Osteocyte (in vitro differentiated cells): ENCODE measurements at regions not wholly inside any gene's neighbourhood (a gene's known extent, or its start where the extent isn't known, plus 50 kb on each side); places are given as distances from the start of the nearest gene placed in this dataset.

Experiments used
- DNase-seq: peaks from one replicate; pipeline ENCODE4 v3.0.0; 2021; ENCODE audit warnings: mixed read lengths; ENCODE audit not compliant: unreplicated experiment; ENCODE audit errors: extremely low spot score
- H3K27ac Mint-ChIP-seq: one replicate; pipeline ENCODE4 v1.8.0; 2021; ENCODE audit warnings: mild to moderate bottlenecking, mixed read lengths; ENCODE audit not compliant: unreplicated experiment
- H3K27me3 Mint-ChIP-seq: one replicate; pipeline ENCODE4 v1.8.0; 2021; ENCODE audit warnings: mixed read lengths; ENCODE audit not compliant: unreplicated experiment
- H3K36me3 Mint-ChIP-seq: one replicate; pipeline ENCODE4 v1.8.0; 2021; ENCODE audit warnings: mixed read lengths; ENCODE audit not compliant: unreplicated experiment
- H3K4me1 Mint-ChIP-seq: one replicate; pipeline ENCODE4 v1.8.0; 2021; ENCODE audit warnings: mixed read lengths; ENCODE audit not compliant: unreplicated experiment
- H3K4me3 Mint-ChIP-seq: one replicate; pipeline ENCODE4 v1.8.0; 2021; ENCODE audit warnings: mild to moderate bottlenecking, moderate library complexity, mixed read lengths; ENCODE audit not compliant: unreplicated experiment
- H3K9me3 Mint-ChIP-seq: one replicate; pipeline ENCODE4 v1.8.0; 2021; ENCODE audit warnings: mixed read lengths; ENCODE audit not compliant: unreplicated experiment
- CTCF ChIP-seq: fragments of 200-600 bp; sonication (generic); IDR thresholded peaks from 2 replicates; pipeline ENCODE4 v1.5.0; 2021; ENCODE audit warnings: antibody characterized with exemption, mild to moderate bottlenecking, moderate library complexity

GRCh38 chr5:54927097-54927746, 58.2 kb downstream of the ESM1 start:
- no peak for DNase-seq
- H3K36me3 Mint-ChIP-seq, result no peaks in the 10 kb centered on the region
- no peaks in the 10 kb centered on the region for H3K4me1 Mint-ChIP-seq
- TF ChIP-seq CTCF, result no peak
- H3K9me3 Mint-ChIP-seq, result peaks cover 22% of the 10 kb centered on the region
- H3K27me3 Mint-ChIP-seq, result peaks cover 18% of the 10 kb centered on the region
- H3K4me3 Mint-ChIP-seq, result no peak overlapping the region
- H3K27ac Mint-ChIP-seq, result no peak overlapping the region

DNA sequence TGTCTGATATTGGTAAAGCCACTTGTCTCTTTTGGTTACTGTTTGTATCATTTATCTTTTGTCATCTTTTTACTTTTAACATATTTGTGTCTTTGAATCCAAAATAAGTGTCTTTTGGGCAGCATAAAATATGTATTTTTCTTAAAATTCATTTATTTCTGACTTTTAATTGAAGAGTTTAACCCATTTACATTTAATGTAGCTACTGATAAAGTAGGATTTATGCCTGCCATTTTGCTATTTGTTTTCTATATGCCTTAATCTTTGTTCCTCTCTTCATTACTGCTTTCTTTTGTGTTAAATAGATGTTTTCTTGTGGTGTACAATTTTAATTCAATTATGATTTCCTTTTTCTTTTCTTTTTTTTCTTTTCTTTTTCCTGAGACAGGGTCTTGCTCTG, 60.9 kb downstream of the ESM1 start:
- Mint-ChIP-seq H3K4me3 (no peak overlapping the region), H3K4me1 (no peaks in the 10 kb centered on the region), H3K36me3 (no peaks in the 10 kb centered on the region), H3K27ac (no peak overlapping the region), H3K27me3 (peaks cover 39% of the 10 kb centered on the region), H3K9me3 (peaks cover 22% of the 10 kb centered on the region)
- no peak for TF ChIP-seq CTCF
- DNase-seq, result no peak

GRCh38 chr5:54917323-54917722, 68.1 kb downstream of the ESM1 start:
- H3K27me3 Mint-ChIP-seq, result peaks cover 66% of the 10 kb centered on the region
- no peaks in the 10 kb centered on the region for H3K4me1 Mint-ChIP-seq
- TF ChIP-seq CTCF, result no peak
- H3K9me3 Mint-ChIP-seq, result no peaks in the 10 kb centered on the region
- no peak overlapping the region for H3K27ac Mint-ChIP-seq
- H3K4me3 Mint-ChIP-seq, result no peak overlapping the region
- no peaks in the 10 kb centered on the region for H3K36me3 Mint-ChIP-seq
- DNase-seq, result no peak

DNA sequence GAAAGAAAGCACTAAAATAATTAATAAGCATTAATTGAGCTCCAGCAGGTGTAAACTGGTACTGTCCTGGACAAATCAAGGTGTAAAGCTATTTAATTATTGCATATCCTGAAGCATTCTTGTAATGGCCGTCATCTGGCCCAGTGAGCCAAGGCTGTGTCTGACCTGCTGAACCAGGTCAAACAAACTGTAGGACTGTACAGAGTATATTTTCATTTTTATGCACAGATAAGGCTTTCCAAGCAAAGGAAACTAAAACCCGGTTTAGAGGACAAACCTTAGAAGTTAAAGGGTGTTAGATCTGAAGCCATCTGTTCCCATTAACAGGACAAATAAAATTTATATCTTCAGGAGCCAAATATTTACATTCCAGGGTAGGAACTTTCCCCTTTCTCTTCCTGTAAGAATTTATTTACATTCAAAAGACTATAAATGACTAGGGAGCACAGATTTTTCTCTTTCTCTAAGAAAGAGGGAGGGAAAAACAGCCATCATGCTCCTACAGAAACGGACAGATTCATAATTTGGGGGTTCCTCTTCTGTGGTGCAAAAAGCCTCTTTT, 69.8 kb downstream of the ESM1 start:
- H3K27ac Mint-ChIP-seq, result no peak overlapping the region
- H3K9me3 Mint-ChIP-seq, result no peaks in the 10 kb centered on the region
- H3K27me3 Mint-ChIP-seq, result peaks cover 50% of the 10 kb centered on the region
- H3K4me1 Mint-ChIP-seq, result peaks cover 10% of the 10 kb centered on the region
- no peaks in the 10 kb centered on the region for H3K36me3 Mint-ChIP-seq
- TF ChIP-seq CTCF, result no peak
- DNase-seq, result no peak
- H3K4me3 Mint-ChIP-seq, result no peak overlapping the region

DNA sequence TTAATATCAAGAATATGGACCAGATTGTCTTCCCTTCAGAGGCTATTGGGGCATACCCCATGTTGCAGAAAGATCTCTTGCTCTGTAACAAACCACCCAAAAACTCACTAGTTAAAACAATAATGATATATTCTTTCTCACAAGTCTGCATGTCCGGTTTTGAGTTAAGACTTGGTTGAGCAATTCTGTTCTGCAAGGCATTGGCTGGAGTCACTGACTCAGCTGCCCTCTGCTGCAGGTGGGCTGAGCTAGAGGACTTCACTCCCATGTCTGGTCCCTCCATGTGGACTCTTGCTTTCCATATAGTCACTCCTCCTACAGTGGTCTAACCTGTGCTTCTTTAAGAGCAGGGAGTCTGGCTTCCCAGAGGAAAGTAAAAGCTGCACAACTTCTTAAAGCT, 73.4 kb downstream of the ESM1 start:
- no peak for TF ChIP-seq CTCF
- Mint-ChIP-seq H3K4me1 (peaks cover 18% of the 10 kb centered on the region), H3K4me3 (no peak overlapping the region), H3K36me3 (no peaks in the 10 kb centered on the region), H3K27ac (no peak overlapping the region), H3K27me3 (peaks cover 33% of the 10 kb centered on the region), H3K9me3 (no peaks in the 10 kb centered on the region)
- DNase-seq, result no peak
